ENCODE measurements at regions not wholly inside any gene's neighbourhood (a gene's known extent, or its start where the extent isn't known, plus 50 kb on each side); places are given as distances from the start of the nearest gene placed in this dataset.
"Not testable (repeated sequence)": the region's sequence is repeated elsewhere in the genome, so short reads cannot be mapped to it uniquely, and the experiment has no call there.

GRCh38 chr3:75321060-75321459, 343.1 kb upstream of the FRG2C start:
- DNase-seq (ENCODE audit: low spot score): no peak

GRCh38 chr3:75323936-75324335, 340.2 kb upstream of the FRG2C start:
- DNase-seq (ENCODE audit: low spot score): not testable (repeated sequence)

GRCh38 chr3:75325716-75326115, 338.4 kb upstream of the FRG2C start:
- no peak for DNase-seq (ENCODE audit: low spot score)

GRCh38 chr3:75327453-75327852, 336.7 kb upstream of the FRG2C start:
- no peak for DNase-seq (ENCODE audit: low spot score)

GRCh38 chr3:75329476-75330097, 334.5 kb upstream of the FRG2C start:
- no peak for DNase-seq (ENCODE audit: low spot score)

- DNase-seq (ENCODE audit: low spot score): not testable (repeated sequence)
Observed at GRCh38 chr3:75330446-75330845, 333.7 kb upstream of the FRG2C start.

GRCh38 chr3:75332090-75332489, 332.0 kb upstream of the FRG2C start:
- not testable (repeated sequence) for DNase-seq (ENCODE audit: low spot score)

GRCh38 chr3:75332794-75333193, 331.3 kb upstream of the FRG2C start:
- no peak for DNase-seq (ENCODE audit: low spot score)

- no peak for DNase-seq (ENCODE audit: low spot score)
Observed at GRCh38 chr3:75334299-75334698, 329.8 kb upstream of the FRG2C start.

GRCh38 chr3:75337226-75337900, 326.8 kb upstream of the FRG2C start:
- DNase-seq (ENCODE audit: low spot score): no peak

GRCh38 chr3:75338342-75338741, 325.8 kb upstream of the FRG2C start:
- DNase-seq (ENCODE audit: low spot score): no peak

- peak; percentile 76 for DNase-seq (ENCODE audit: low spot score)
Observed at GRCh38 chr3:75341324-75342067, 322.6 kb upstream of the FRG2C start.

- DNase-seq (ENCODE audit: low spot score): no peak
Observed at GRCh38 chr3:75342425-75342824, 321.7 kb upstream of the FRG2C start.

GRCh38 chr3:75350536-75350935, 313.6 kb upstream of the FRG2C start:
- DNase-seq (ENCODE audit: low spot score): not testable (repeated sequence)

- DNase-seq (ENCODE audit: low spot score): not testable (repeated sequence)
Observed at GRCh38 chr3:75362086-75362784, 301.9 kb upstream of the FRG2C start.

GRCh38 chr3:75372964-75373363, 291.2 kb upstream of the FRG2C start:
- not testable (repeated sequence) for DNase-seq (ENCODE audit: low spot score)

- not testable (repeated sequence) for DNase-seq (ENCODE audit: low spot score)
Observed at GRCh38 chr3:75379840-75380239, 284.3 kb upstream of the FRG2C start.

- no peak for DNase-seq (ENCODE audit: low spot score)
Observed at GRCh38 chr3:75380276-75380771, 283.8 kb upstream of the FRG2C start.

- DNase-seq (ENCODE audit: low spot score): not testable (repeated sequence)
Observed at GRCh38 chr3:75384016-75384415, 280.1 kb upstream of the FRG2C start.

- DNase-seq (ENCODE audit: low spot score): not testable (repeated sequence)
Observed at GRCh38 chr3:75388486-75389124, 275.5 kb upstream of the FRG2C start.

GRCh38 chr3:75393288-75393694, 270.8 kb upstream of the FRG2C start:
- DNase-seq (ENCODE audit: low spot score): not testable (repeated sequence)

- DNase-seq (ENCODE audit: low spot score): not testable (repeated sequence)
Observed at GRCh38 chr3:75394102-75394501, 270.0 kb upstream of the FRG2C start.

Data from COLO829 (cell line).